ENCODE measurements at regions not wholly inside any gene's neighbourhood (a gene's known extent, or its start where the extent isn't known, plus 50 kb on each side); places are given as distances from the start of the nearest gene placed in this dataset.

- TF ChIP-seq POLR2A (IDR thresholded peaks at IDR 0.05), result no peak
- no peak for TF ChIP-seq POLR2AphosphoS5 (IDR thresholded peaks at IDR 0.05; ENCODE audit: insufficient read depth in 1 of 2, low read depth in 1 of 2)
- TF ChIP-seq, protein P1, sequence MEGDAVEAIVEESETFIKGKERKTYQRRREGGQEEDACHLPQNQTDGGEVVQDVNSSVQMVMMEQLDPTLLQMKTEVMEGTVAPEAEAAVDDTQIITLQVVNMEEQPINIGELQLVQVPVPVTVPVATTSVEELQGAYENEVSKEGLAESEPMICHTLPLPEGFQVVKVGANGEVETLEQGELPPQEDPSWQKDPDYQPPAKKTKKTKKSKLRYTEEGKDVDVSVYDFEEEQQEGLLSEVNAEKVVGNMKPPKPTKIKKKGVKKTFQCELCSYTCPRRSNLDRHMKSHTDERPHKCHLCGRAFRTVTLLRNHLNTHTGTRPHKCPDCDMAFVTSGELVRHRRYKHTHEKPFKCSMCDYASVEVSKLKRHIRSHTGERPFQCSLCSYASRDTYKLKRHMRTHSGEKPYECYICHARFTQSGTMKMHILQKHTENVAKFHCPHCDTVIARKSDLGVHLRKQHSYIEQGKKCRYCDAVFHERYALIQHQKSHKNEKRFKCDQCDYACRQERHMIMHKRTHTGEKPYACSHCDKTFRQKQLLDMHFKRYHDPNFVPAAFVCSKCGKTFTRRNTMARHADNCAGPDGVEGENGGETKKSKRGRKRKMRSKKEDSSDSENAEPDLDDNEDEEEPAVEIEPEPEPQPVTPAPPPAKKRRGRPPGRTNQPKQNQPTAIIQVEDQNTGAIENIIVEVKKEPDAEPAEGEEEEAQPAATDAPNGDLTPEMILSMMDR (IDR thresholded peaks at IDR 0.05), result no peak
- Histone ChIP-seq H3K4me1 (no peaks in the 10 kb centered on the region), H3K9me3 (no peaks in the 10 kb centered on the region), H3K27ac (no peak overlapping the region), H3K4me3 (no peak overlapping the region), H3K36me3 (no peaks in the 10 kb centered on the region), H3K27me3 (no peaks in the 10 kb centered on the region)
- intact Hi-C loops (cut with DNase I), result no loop called here
- DNase-seq (ENCODE audit: extremely low spot score in 2 of 2), result no peak
Measured at GRCh38 chr17:52759864-52760263, 601.4 kb upstream of the CA10 start.

GRCh38 chr17:52758481-52758880 lies 600.0 kb upstream of the CA10 start:
- Histone ChIP-seq H3K9me3 (no peaks in the 10 kb centered on the region), H3K27ac (no peak overlapping the region), H3K36me3 (no peaks in the 10 kb centered on the region), H3K4me3 (no peak overlapping the region), H3K4me1 (no peaks in the 10 kb centered on the region), H3K27me3 (no peaks in the 10 kb centered on the region)
- no peak for DNase-seq (ENCODE audit: extremely low spot score in 2 of 2)
- TF ChIP-seq POLR2A (IDR thresholded peaks at IDR 0.05), result no peak
- TF ChIP-seq POLR2AphosphoS5 (IDR thresholded peaks at IDR 0.05; ENCODE audit: insufficient read depth in 1 of 2, low read depth in 1 of 2), result no peak
- TF ChIP-seq, protein P1 (IDR thresholded peaks at IDR 0.05), result no peak
- intact Hi-C loops (cut with DNase I), result no loop called here

DNA sequence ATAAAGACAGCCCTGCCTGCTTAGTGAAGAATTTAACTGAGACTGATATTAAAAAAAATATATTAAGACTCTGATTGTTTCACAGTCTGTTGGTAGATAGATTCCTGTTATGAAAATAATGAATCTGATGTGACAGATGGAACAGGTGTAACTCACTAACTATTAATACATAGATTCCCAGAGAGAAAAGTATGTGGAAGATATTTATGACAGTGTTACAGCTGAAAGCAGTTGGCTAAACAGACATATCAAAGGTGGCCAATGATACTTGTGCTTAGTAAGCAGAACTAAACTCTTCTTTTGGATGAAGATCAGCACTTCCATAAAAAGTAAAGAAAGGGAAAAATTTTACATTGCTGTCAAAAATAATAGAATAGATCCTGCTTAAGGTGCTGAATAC lies 598.2 kb upstream of the CA10 start:
- Histone ChIP-seq H3K36me3 (no peaks in the 10 kb centered on the region), H3K27me3 (no peaks in the 10 kb centered on the region), H3K4me1 (no peaks in the 10 kb centered on the region), H3K27ac (no peak overlapping the region), H3K4me3 (no peak overlapping the region), H3K9me3 (no peaks in the 10 kb centered on the region)
- no peak for TF ChIP-seq POLR2A (IDR thresholded peaks at IDR 0.05)
- TF ChIP-seq, protein P1 (IDR thresholded peaks at IDR 0.05), result no peak
- no peak for TF ChIP-seq POLR2AphosphoS5 (IDR thresholded peaks at IDR 0.05; ENCODE audit: insufficient read depth in 1 of 2, low read depth in 1 of 2)
- intact Hi-C loops (cut with DNase I), result no loop called here
- no peak for DNase-seq (ENCODE audit: extremely low spot score in 2 of 2)

DNA sequence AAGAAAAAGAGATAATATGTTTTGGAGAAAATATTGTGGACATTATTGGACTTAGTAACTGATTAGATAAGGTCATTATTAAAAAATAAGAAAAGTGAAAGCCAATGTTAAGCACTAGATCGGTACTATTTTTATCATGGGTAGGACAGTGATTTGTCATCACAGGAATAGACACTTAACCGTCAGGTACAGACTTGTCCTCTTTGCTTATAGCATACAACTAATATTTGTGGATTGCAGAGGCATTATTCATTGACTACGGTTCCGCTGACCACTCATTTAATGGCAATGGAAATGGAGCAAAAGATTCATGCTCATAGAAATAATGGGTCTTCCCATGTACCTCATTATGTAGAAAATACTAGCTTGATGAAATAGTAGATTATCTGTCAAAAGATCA lies 596.3 kb upstream of the CA10 start:
- Histone ChIP-seq H3K4me1 (no peaks in the 10 kb centered on the region), H3K27me3 (no peaks in the 10 kb centered on the region), H3K36me3 (no peaks in the 10 kb centered on the region), H3K9me3 (no peaks in the 10 kb centered on the region), H3K27ac (no peak overlapping the region), H3K4me3 (no peak overlapping the region)
- TF ChIP-seq, protein P1 (IDR thresholded peaks at IDR 0.05), result no peak
- TF ChIP-seq POLR2A (IDR thresholded peaks at IDR 0.05), result no peak
- TF ChIP-seq POLR2AphosphoS5 (IDR thresholded peaks at IDR 0.05; ENCODE audit: insufficient read depth in 1 of 2, low read depth in 1 of 2), result no peak
- intact Hi-C loops (cut with DNase I), result no loop called here
- no peak for DNase-seq (ENCODE audit: extremely low spot score in 2 of 2)

DNA sequence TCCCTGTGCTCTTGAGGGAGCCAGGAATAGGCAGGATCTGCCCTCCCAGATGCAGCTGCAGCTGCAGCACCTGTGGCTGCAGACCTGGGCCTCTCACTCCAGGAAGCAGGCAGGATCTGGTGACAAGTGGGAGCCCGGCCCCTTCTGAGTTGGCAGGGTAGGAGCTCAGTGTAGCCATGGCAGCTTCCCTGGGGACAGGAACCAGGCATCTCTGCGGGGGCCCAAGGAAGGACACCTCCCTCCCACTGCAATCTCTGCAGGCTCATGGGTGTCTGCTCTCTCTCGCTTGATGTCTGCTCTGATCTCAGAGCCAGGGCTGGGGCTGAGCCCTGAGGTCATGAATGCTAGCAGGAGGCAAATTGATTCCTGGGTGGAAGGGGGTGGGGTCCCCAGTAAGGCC lies 592.5 kb upstream of the CA10 start:
- H3K4me3 ChIP-seq, result no peak overlapping the region
- H3K27me3 ChIP-seq, result no peaks in the 10 kb centered on the region
- no peak for DNase-seq (ENCODE audit: extremely low spot score in 2 of 2)
- no peaks in the 10 kb centered on the region for H3K4me1 ChIP-seq
- no peaks in the 10 kb centered on the region for H3K36me3 ChIP-seq
- intact Hi-C loops (cut with DNase I), result no loop called here
- H3K9me3 ChIP-seq, result no peaks in the 10 kb centered on the region
- no peak overlapping the region for H3K27ac ChIP-seq
- TF ChIP-seq POLR2A (IDR thresholded peaks at IDR 0.05), result no peak
- no peak for TF ChIP-seq POLR2AphosphoS5 (IDR thresholded peaks at IDR 0.05; ENCODE audit: insufficient read depth in 1 of 2, low read depth in 1 of 2)
- TF ChIP-seq, protein P1 (IDR thresholded peaks at IDR 0.05), result no peak

Measured in vagina (tissue), 2 donors.